Astrocyte (in vitro differentiated cells and primary cell): ENCODE measurements at regions not wholly inside any gene's neighbourhood (a gene's known extent, or its start where the extent isn't known, plus 50 kb on each side); places are given as distances from the start of the nearest gene placed in this dataset.

Source experiments
- DNase-seq: peaks from one replicate; pipeline ENCODE4 v3.0.0-alpha.2; 2010; ENCODE audit warnings: low read depth
- FAIRE-seq: peaks from 2 replicates; lab custom pipeline; 2011; peaks lifted over from hg19 to GRCh38; lab: Jason Lieb, UNC
- H2AFZ ChIP-seq: 2 replicates; pipeline ENCODE4 v1.6.0; 2012; ENCODE audit warnings: low read depth, low read length, inconsistent platforms
- H3K27ac ChIP-seq: 2 replicates; pipeline ENCODE4 v1.5.1; 2011; ENCODE audit warnings: low read depth, low read length, inconsistent platforms
- H3K27me3 ChIP-seq: 2 replicates; pipeline ENCODE4 v1.6.0; 2011; ENCODE audit warnings: low read length, inconsistent platforms; ENCODE audit not compliant: insufficient read depth
- H3K36me3 ChIP-seq: 2 replicates; pipeline ENCODE4 v1.5.1; 2011; ENCODE audit warnings: low read length, inconsistent platforms; ENCODE audit not compliant: insufficient read depth
- H3K4me1 ChIP-seq: 2 replicates; pipeline ENCODE4 v1.5.1; 2011; ENCODE audit warnings: low read length, inconsistent platforms; ENCODE audit not compliant: insufficient read depth
- H3K4me2 ChIP-seq: 2 replicates; pipeline ENCODE4 v1.6.0; 2012; ENCODE audit warnings: low read length, inconsistent platforms
- H3K4me3 ChIP-seq: 2 replicates; pipeline ENCODE4 v1.5.1; 2011; ENCODE audit warnings: low read depth, mild to moderate bottlenecking, low read length, inconsistent platforms; ENCODE audit not compliant: insufficient read depth
- H3K79me2 ChIP-seq: 2 replicates; pipeline ENCODE4 v1.6.0; 2012; ENCODE audit warnings: mild to moderate bottlenecking, low read length, inconsistent platforms; ENCODE audit not compliant: insufficient read depth
- H3K9ac ChIP-seq: 2 replicates; pipeline ENCODE4 v1.6.0; 2012; ENCODE audit warnings: mild to moderate bottlenecking, low read length, inconsistent platforms
- H3K9me3 ChIP-seq: 2 replicates; pipeline ENCODE4 v1.5.1; 2012; ENCODE audit warnings: low read depth, mild to moderate bottlenecking, low read length, inconsistent platforms; ENCODE audit not compliant: insufficient read depth
- H4K20me1 ChIP-seq: 2 replicates; pipeline ENCODE4 v1.6.0; 2012; ENCODE audit warnings: low read length, inconsistent platforms; ENCODE audit not compliant: insufficient read depth
- H3K27ac Mint-ChIP-seq: one replicate; pipeline ENCODE4 v1.8.0; 2021; ENCODE audit warnings: mild to moderate bottlenecking, mixed read lengths; ENCODE audit not compliant: unreplicated experiment
- H3K27me3 Mint-ChIP-seq: one replicate; pipeline ENCODE4 v1.8.0; 2021; ENCODE audit warnings: low read depth, mixed read lengths; ENCODE audit not compliant: unreplicated experiment
- H3K36me3 Mint-ChIP-seq: one replicate; pipeline ENCODE4 v1.8.0; 2021; ENCODE audit warnings: low read depth, mixed read lengths; ENCODE audit not compliant: unreplicated experiment
- H3K4me1 Mint-ChIP-seq: one replicate; pipeline ENCODE4 v1.8.0; 2021; ENCODE audit warnings: low read depth, mixed read lengths; ENCODE audit not compliant: unreplicated experiment
- H3K4me3 Mint-ChIP-seq: one replicate; pipeline ENCODE4 v1.8.0; 2021; ENCODE audit warnings: mild to moderate bottlenecking, moderate library complexity, mixed read lengths; ENCODE audit not compliant: unreplicated experiment
- H3K9me3 Mint-ChIP-seq: one replicate; pipeline ENCODE4 v1.8.0; 2021; ENCODE audit warnings: mild to moderate bottlenecking, mixed read lengths; ENCODE audit not compliant: unreplicated experiment
- EZH2 ChIP-seq: IDR thresholded peaks from 2 replicates; pipeline ENCODE4 v1.6.1; 2012; ENCODE audit warnings: mild to moderate bottlenecking, low read length, inconsistent platforms; ENCODE audit not compliant: insufficient read depth
- TF ChIP-seq, protein P1 (sequence below): IDR thresholded peaks from 2 replicates; pipeline ENCODE4 v1.5.1; 2011; ENCODE audit warnings: low read depth, mild to moderate bottlenecking, inconsistent platforms, low read length, moderate library complexity; ENCODE audit not compliant: insufficient read depth

DNA sequence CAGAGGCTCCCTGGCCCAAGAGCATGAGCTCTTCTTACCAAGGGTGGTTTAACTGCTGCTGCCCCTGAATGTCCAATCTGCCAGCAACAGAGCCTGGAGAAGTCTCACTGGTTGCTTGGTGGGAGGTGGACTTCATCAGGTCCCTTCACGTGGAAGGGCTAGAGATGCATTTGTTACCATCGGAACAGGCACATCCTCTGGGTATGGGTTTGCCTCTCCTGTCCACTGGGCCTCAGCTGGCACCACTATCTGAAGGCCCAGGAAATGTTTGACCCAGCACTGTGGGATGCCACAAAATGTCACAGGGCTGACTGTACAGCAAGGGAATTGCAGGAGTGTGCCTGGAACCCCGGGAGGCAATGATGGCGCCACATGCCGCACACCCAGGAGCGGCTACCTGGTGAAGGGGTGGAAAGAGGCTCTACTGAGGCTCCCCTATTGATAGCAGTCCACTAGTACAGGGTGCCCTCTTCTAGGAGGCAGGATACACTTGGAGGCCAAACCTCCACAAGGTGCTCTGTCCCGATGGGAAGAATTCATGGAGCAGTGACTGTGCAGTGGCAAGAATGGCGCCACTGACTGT, 603.1 kb upstream of the MGMT start:
- Mint-ChIP-seq H3K36me3 (no peaks in the 10 kb centered on the region), H3K27ac (no peak overlapping the region), H3K4me3 (no peak overlapping the region), H3K4me1 (peaks cover 10% of the 10 kb centered on the region), H3K9me3 (peaks cover 1% of the 10 kb centered on the region), H3K27me3 (peaks cover 25% of the 10 kb centered on the region)
- Histone ChIP-seq H3K36me3 (no peaks in the 10 kb centered on the region), H3K27me3 (no peaks in the 10 kb centered on the region), H3K79me2 (no peaks in the 10 kb centered on the region), H3K9ac (no peak overlapping the region), H3K4me2 (no peak overlapping the region), H3K4me3 (no peak overlapping the region), H2AFZ (no peak overlapping the region), H3K9me3 (no peaks in the 10 kb centered on the region), H3K4me1 (no peaks in the 10 kb centered on the region), H3K27ac (no peak overlapping the region), H4K20me1 (no peaks in the 10 kb centered on the region)
- TF ChIP-seq, protein P1, sequence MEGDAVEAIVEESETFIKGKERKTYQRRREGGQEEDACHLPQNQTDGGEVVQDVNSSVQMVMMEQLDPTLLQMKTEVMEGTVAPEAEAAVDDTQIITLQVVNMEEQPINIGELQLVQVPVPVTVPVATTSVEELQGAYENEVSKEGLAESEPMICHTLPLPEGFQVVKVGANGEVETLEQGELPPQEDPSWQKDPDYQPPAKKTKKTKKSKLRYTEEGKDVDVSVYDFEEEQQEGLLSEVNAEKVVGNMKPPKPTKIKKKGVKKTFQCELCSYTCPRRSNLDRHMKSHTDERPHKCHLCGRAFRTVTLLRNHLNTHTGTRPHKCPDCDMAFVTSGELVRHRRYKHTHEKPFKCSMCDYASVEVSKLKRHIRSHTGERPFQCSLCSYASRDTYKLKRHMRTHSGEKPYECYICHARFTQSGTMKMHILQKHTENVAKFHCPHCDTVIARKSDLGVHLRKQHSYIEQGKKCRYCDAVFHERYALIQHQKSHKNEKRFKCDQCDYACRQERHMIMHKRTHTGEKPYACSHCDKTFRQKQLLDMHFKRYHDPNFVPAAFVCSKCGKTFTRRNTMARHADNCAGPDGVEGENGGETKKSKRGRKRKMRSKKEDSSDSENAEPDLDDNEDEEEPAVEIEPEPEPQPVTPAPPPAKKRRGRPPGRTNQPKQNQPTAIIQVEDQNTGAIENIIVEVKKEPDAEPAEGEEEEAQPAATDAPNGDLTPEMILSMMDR = no peak
- TF ChIP-seq EZH2 = no peak
- DNase-seq (no peak), FAIRE-seq (no peak)

DNA sequence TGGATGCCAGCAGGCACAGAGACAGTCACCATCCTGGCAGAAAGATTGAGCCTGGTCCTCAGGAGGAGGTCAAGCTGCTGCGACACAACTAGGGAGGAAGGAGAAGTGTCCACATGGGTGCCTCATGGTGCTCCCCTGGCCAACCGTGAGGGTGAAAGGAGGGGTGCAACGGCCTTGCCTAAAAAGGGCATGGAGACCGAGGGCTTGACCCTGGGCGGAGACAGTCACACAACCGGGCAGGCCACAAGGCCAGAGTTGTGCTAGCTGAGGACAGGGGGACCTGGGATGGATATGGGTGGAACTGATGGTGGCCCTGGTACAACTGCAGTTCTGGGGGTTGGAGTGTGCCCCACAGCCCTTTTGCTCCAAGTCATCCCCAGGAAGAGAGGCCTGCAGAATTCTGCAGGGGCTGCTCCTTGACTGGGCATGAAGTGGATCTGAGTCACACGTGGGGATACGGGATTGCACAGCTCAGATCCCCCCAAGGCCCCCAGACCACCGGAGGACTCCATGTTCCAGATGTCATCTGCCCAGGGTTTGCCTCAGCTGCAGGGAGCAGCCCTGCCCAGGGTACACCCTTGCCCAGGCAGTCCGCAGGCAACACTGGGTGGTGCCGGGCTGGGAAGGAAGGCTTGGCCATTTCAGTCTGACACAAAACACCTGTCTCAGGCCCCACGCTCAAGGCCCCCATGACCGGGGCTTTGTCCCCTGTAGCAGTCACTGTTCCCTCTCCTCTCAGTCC, 602.3 kb upstream of the MGMT start:
- Mint-ChIP-seq H3K27ac (no peak overlapping the region), H3K4me3 (no peak overlapping the region), H3K27me3 (peaks cover 25% of the 10 kb centered on the region), H3K36me3 (no peaks in the 10 kb centered on the region), H3K9me3 (peaks cover 1% of the 10 kb centered on the region), H3K4me1 (peaks cover 10% of the 10 kb centered on the region)
- Histone ChIP-seq H3K36me3 (no peaks in the 10 kb centered on the region), H3K9ac (no peak overlapping the region), H3K9me3 (no peaks in the 10 kb centered on the region), H2AFZ (no peak overlapping the region), H4K20me1 (no peaks in the 10 kb centered on the region), H3K27me3 (no peaks in the 10 kb centered on the region), H3K4me2 (no peak overlapping the region), H3K4me1 (no peaks in the 10 kb centered on the region), H3K27ac (no peak overlapping the region), H3K4me3 (no peak overlapping the region), H3K79me2 (no peaks in the 10 kb centered on the region)
- DNase-seq (no peak), FAIRE-seq (no peak)
- TF ChIP-seq, protein P1 = no peak
- TF ChIP-seq EZH2 = no peak
